HG03558 (cell line): ENCODE measurements at regions not wholly inside any gene's neighbourhood (a gene's known extent, or its start where the extent isn't known, plus 50 kb on each side); places are given as distances from the start of the nearest gene placed in this dataset.

ENCODE experiments used
- ATAC-seq: cut with Tn5 transposase; IDR thresholded peaks from one replicate; pipeline ENCODE4 v1.9.1; 2021; ENCODE audit warnings: moderate number of reproducible peaks; ENCODE audit not compliant: unreplicated experiment; ENCODE audit errors: extremely low read depth

DNA sequence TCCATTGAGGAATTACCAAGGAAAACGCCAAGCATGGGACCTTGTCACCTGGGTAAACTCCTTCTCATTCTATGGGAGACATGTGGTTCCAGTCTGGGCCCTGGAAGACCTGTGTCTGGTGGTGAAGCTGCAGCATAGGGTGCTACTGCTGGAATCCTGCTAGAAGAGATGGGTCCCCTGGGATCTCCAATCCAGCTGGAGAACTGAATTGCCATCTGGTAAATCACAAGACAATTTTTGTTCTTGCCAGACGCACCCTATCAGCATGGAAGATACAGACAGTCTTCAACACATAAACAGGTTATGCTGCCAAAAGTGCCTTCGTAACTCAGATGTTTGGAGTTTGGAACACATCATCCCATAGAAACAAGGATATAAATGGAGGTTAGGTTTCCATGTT, 424.0 kb upstream of the BRINP1 start:
- ATAC-seq: no peak

DNA sequence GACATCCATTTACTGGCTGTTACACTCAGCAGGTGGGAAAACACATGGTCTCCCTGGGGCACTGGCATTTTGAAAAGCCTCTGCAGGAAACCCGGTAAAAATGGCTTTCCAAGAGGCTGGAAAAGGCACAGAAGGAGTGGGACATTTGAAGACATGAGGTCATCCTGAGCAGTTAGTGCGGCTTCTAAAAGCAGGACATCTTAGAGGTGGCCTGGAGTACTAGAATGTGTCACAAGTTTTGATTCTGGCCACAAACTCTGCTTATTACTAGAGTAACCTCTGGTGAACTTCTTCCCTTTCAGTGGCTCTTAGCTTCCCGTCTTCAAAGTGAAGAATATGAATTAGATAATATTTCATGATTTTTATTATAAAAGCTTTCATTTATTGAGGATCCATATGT, 423.0 kb upstream of the BRINP1 start:
- ATAC-seq: peak; percentile 90

DNA sequence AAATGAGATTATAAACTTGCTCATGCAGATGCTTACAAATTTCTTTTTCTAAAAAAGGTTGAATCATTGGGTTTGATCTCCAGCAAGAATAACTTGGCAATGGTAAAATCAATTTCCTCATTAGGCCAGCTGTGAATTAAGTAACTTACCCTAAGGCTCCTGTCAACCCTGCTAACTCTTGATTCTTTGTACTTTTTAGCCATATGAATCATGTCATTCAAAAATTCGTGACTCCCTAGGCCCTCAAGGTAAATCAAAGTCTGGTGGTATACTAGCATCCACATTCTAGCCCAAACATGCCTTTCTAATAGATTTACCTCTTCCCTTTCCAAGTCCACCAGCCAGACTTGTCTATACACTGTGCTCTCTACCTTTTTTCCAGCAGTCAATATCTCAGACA, 420.8 kb upstream of the BRINP1 start:
- ATAC-seq: no peak

DNA sequence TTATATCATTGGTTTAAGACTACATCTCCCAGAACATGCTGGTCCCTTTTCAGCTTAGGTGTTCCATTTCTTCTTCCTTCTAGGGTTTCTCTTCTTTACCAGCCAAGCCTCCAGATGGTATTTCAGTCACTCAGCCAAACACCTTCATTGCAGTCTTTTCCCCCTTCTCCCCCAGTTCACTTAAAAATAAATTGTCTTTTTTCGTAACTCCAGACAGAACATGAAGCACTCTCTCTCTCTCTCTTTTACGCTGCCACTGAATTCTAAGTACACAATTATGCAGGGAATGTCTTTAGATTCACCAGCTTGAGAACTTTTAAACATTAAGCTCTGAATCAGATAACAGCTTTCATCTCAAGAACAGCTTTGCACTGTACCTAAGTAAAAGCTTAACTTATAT, 419.7 kb upstream of the BRINP1 start:
- no peak for ATAC-seq

DNA sequence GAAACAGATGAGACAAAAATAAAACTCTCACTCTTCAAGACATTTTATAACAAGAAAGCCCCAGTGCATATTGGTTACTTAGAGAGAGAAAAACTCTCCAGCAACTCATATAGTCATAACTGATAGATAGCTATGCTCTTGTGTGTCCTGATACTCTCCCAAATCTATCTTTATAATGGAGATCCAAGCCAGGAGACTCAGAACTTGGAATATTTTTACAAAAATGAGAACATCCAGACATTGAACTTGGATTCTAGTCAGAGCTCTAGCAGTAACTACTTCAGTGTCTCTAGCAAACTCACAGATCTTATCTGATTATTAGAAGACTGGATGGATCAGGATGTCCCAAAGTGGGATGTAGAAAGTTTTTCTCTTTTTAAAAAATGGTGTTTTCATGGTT, 412.7 kb upstream of the BRINP1 start:
- ATAC-seq: no peak

DNA sequence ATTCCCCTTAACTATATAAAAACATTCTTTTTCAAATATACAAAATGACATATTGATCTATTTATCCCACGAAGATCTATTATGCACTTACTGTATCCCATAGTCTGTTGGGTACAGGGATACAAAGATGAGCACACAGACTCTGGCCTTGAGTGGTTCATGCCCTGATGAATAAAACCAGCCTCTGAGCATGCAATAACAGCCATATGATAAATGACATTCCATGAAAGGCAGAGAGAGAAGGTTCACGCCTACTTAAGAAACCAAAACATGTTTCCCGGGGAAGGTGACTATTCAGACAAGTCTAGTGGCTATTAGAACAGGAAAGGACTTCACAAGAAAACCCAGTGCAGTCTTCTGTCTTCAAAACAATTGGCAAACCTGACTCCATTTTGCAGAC, 406.2 kb upstream of the BRINP1 start:
- ATAC-seq: no peak

DNA sequence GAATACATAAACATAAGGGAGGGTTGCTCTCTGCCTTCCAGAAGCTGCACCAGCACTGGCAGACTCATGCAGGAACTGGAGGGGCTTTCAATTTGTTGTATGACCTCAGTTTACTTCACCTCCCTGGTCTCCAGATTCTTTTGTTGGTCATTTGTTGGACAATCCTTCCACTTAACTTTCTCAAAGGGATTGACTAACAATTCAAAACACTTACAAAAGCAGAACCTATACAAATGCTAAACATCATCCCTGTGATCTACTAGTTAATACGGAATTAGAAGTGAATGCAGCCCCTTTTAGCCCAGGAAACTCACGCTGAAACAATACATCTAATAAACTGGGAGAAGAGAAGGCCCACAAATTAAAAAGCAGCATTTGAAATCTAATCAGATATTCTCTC, 404.6 kb upstream of the BRINP1 start:
- ATAC-seq: no peak

DNA sequence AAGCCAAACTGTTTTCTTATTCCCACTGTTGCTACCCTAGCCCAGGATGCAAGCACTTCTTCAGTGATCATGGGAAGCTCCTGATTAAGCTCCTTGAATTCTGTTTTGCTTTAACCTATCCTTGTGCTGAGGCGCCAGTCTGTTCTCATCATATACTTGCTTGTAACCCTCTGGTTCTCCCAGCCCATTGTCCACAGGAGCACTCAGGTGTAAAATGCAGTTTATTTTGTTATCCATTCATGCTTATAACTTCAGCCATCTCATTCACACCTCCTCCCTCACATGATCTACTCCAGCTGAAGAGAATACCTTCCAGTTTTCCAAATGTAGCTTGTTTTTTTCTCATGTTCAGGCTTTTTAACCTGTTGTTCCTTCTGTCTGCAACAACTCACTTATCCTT, 402.1 kb upstream of the BRINP1 start:
- no peak for ATAC-seq

DNA sequence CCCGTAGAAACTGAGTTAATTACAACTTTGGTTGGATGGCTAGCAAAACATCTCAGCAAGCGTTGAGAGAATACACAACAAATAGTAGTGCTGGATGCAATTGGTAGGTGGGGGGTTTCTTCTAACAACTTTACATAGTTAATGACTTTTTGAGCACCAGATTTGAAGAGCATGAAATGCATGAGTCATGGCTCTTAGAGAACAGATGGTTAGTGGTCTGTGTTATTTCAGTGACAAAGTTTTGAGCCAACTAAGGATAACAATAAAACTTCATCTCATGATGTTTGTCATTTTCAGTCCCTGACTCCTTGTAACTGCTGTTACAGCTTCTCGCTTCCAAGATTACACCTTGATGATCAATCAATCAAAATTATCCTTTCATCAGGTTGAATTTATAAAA, 399.0 kb upstream of the BRINP1 start:
- ATAC-seq: no peak

DNA sequence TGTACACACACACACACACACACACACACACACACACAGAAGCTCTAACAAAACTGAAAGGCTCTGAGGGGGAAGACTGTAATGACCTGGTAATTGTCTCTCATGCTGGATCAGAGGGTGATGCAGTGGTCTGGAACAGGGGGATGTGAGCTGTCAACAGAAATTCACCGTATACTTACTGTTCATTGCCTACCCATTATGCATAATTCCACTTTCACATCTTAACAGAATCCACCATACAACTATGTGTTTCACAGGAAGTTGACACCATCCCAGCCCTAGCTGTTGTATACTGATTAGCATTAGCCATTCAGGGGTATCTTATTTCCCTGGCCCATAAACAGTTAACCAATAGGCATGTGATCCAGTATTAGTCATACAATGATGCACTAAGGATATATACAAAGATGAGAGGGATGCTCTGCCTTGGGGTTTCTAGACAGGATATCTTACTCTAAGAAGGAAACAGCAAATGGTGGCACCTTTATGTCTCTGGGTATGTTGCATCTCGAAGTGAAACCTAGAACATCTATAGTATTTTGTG, 396.5 kb upstream of the BRINP1 start:
- no peak for ATAC-seq

DNA sequence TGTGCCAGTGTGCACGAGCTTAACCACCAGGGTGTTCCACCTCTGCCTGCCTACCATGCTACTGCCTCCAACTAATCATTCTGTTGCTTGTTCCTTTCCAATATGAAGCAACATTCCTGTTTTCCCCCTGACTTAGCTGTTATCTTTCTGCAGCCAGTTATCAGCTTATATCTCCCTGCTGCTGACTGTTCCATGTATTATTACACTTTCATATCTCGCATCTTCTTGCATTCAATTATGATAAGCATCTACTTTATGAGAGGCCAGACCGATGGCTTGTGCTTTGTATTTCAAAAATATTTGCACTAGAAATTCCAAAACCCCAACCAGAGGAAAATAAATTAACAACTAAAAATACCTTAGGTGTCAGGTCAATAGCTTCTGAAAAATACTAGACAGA, 394.0 kb upstream of the BRINP1 start:
- ATAC-seq: no peak

DNA sequence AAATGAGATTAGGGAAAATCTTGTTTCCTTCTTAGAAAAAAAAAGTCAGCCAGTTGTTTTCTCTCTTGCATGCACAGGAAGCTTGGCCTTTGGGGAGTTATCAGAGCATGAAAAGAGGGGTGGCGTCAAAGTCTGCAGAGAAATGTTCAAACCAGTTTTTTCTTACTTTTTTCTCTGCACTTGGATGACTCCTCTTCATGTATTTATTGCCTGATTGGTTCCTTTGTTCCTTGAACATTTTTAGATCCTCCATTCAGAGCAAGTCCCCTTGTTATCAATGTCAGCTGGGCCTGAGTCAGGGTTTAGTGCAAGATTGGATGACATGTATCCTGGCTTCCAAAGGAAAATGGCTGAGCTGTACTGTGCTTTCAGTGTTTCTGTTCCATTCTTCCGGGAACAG, 392.6 kb upstream of the BRINP1 start:
- no peak for ATAC-seq

DNA sequence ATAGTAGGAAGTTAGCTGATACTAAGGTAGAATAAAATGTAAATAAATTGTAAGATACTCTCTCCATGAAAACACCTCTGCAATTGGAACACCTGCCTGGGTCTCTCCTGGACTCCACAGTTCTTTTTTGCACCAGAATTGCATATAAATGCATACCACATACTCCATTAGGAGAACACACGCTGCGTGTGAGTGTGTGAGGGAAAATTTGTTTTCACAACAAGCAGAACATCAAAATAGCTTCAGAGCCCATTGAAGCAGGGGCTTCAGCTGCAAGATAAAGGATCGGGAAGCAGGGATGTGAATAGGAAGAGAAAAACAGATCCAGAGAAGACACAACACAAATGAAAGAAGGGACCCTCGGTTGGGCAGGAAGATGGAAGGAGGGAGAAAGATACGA, 389.8 kb upstream of the BRINP1 start:
- no peak for ATAC-seq

DNA sequence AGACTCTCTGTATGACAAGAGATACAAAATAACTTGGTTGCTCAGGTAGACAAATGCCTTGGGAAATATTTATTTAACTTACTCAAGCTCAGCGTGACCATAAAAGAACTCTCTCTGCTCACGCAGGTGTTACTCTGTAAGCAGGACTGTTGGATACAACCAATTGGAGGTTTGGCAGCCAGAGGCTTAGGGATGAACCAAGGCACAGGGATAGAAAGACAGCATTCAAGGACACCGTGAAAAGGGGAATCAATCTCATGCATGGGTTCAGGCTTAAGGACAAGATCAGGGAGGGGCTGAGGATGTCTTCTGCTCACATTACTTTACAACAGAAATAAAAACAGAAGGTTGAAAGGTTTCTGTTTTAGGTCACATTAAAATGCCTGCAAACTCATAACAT, 389.0 kb upstream of the BRINP1 start:
- no peak for ATAC-seq

DNA sequence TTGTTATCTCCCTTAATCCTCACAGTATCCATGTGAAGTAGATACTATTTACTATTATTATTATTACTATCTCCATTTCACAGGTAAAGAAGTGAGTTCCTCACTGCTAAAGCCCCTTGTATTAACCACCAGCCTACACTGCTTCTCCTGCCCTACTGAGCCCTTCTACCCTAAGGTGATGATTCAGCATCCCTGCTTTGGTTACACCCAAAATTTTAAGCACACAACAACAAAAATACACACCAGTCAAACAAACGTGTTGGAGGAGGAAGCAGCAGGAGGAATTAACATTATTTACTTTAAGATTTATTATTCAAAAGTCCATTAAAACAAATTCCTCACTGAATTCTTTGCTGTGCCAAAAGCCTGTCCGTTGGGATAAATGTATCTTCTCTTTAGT, 370.2 kb upstream of the BRINP1 start:
- no peak for ATAC-seq

DNA sequence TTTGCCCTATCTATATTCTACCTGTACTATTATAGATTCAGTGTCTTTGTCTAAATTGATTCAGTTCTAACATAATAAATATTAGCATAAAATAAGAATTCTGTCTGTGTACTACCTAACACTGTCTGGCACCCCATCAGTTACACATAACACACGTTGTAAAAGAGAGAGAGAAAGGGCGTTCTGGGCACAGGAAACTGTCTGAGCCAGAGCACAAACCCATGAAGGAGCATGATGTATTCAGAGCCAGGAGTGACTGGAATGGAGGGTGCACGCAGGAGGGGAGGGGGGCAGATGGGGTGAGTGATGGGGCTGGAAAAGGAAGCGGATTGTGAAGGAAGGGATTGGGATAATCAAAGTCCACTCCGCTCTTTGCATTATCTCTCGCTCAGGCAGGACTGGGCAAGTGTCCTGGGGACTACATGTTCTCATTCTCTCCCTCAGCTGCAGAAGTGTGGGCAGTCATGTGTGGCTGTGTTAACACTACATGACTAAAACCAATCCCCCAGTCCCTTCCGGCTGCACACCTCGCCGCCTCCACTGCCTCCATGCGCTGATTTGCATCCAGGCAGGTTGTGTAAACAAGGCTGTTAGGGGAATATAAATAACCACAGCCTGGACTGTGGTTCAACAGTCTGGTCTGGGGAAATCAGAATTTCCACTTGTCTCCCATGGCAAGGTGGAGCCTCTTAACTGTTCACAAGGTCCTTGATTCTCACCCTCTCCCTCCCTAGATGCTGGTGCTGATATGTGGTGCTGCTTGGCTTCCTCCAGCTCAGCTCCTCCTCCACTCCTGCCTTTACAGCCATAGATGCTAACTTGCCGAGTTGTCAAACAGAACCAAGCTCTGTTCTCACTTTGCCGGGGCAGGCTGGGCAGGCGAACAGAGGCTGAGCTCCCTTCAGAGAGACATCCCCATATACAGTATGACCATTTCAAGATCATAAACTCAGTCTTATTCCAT, 367.5 kb upstream of the BRINP1 start:
- ATAC-seq: peak; percentile 94

DNA sequence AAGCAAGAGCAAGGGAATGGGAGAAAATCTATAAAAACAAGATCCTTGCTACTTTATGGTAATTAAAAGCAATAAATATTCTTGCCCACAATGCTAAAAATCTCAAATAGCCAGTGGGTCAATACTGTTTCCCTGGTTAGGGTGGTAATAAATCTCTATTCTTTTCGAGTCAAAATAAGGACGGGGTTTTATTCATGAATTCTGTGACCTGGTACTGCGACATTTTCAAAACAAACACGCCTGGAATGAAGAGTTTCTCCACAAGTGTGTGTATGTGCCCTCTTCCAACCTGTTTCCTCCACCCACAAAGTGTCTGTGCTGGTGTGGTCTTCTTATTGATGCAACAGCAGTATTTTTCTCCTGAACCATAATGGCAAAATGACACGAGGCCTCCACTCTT, 358.8 kb upstream of the BRINP1 start:
- no peak for ATAC-seq

DNA sequence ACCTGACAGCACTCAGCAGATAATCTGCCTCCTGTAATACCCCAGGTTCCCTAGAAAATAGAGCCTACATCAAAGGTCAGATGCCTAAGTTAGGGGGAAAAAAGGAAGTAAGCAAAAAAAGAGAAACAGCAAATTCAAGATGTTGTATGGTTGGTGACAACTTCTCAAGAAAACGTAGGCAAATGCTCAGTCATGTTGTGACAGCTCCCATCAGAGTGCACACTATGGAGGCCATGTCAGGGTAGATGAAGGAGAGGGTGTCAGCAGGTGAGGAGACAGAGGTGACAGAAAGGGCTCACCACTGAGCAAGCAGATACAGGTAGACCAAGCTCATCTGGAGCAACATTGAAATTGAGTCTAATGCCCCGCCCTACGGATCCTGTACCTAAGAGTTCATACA, 356.8 kb upstream of the BRINP1 start:
- ATAC-seq: no peak

DNA sequence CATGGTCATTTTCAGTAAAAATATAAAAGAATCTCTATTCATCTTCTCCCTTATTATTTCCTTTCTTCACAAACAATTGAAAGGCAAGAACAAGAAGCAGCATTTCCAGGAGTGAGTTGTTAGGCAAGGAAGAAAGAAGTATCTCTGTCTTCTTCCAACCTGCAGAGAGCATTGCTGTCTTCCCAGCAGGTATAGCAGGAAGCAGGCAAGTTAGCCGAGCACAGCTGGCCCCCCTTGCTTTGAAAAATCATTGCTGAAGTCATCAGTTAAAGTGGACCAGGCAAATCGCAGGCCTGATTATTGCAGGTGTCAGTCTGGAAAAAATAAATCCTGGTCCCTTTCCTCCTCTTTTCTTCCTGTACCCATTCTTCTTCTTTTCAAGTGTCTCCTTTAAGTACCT, 353.1 kb upstream of the BRINP1 start:
- ATAC-seq: no peak

DNA sequence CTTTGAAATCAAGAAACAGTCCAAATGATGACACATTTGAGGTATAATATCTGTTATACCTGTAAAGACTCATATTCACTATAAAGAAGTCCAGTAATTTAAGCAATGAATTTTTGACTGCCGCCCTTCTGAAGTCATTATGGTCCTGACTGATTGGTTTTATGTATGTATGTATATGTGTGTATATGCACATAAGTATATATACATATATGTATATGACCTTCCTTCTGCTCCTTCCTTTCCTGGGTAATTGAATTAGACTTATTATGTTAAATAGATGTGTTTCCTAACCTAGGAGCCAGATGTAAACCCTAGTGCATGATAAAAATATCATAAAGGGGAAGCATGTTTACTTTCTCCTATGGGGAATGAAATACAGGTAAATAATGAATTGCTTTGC, 343.1 kb upstream of the BRINP1 start:
- ATAC-seq: no peak

DNA sequence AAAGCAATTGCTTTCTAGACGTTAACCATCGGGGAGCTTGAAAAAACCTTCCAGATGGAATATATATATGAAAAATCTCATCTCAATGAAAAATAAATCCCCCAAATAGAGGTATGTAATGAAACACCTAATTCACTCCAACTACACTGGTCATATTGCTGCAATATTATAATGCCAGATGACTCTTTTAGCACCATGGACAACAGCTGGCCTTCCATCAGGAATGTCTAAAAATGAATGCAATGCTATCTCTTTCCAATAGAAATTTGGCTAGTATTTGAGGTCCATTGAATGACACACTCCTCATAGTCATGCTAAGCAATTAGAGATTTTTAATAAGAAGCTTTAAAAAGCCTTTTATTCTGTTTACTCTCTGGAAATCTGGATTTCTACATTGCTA, 340.2 kb upstream of the BRINP1 start:
- ATAC-seq: no peak

DNA sequence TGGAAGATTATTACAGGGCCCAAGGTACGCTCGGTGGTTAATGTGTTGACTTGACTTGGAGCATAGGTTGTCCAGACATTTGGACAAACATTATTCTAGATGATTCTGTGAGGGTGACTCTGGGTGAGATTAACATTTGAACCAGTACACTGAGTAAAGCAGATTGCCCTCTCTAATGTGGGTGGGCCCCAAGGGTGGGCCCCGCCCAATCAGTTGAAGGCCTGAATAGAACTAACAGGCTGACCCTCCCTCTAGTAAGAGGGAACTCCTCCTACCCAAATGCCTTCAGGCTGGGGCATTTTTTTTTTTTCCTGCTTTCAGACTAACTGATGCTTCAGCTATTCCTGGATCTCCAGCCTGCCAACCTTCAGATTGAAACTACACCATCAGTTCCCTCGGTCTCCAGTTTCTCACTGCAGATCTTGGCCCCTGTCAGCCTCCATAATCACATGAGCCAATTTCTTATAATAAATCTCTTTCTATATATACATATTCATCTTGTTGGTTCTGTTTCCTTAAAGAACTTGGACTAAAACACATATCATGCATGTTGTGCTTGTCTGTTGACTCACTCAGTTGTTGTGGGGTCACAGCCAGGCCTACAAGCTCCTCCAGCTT, 338.1 kb upstream of the BRINP1 start:
- ATAC-seq: no peak
